GM23338 (cell line): ENCODE measurements at regions not wholly inside any gene's neighbourhood (a gene's known extent, or its start where the extent isn't known, plus 50 kb on each side); places are given as distances from the start of the nearest gene placed in this dataset.

Experiments used
- ATAC-seq: fragments of 200-7000 bp; cut with Tn5 transposase; 3 replicates; pipeline ENCODE4 v1.9.1; 2020
- DNase-seq: peaks from one replicate; pipeline ENCODE4 v3.0.0-alpha.2; 2015; ENCODE audit warnings: low spot score
- H2AFZ ChIP-seq: fragments of 200-600 bp; sonication (generic); 2 replicates; pipeline ENCODE4 v1.8.0; 2016; ENCODE audit warnings: antibody characterized with exemption, mild to moderate bottlenecking, moderate library complexity
- H3F3A ChIP-seq: fragments of 200-600 bp; sonication (generic); replicated peaks from 2 replicates; pipeline ENCODE4 v1.8.0; 2017; ENCODE audit warnings: antibody characterized with exemption, mixed run types, low read depth
- H3K27ac ChIP-seq: fragments of 200-600 bp; sonication (generic); 2 replicates; pipeline ENCODE4 v1.6.1; 2016; ENCODE audit warnings: low read depth
- H3K27me3 ChIP-seq: fragments of 200-600 bp; sonication (generic); 2 replicates; pipeline ENCODE4 v1.8.0; 2016; ENCODE audit warnings: mild to moderate bottlenecking, mixed run types, moderate library complexity; ENCODE audit not compliant: insufficient read depth
- H3K36me3 ChIP-seq: fragments of 200-600 bp; sonication (generic); 2 replicates; pipeline ENCODE4 v1.8.0; 2016; ENCODE audit warnings: mild to moderate bottlenecking; ENCODE audit not compliant: insufficient read depth
- H3K4me1 ChIP-seq: fragments of 200-600 bp; sonication (generic); 2 replicates; pipeline ENCODE4 v1.8.0; 2016; ENCODE audit warnings: mild to moderate bottlenecking, moderate library complexity; ENCODE audit not compliant: insufficient read depth
- H3K4me2 ChIP-seq: fragments of 200-600 bp; sonication (generic); 2 replicates; pipeline ENCODE4 v1.7.1; 2017; ENCODE audit warnings: mixed run types
- H3K4me3 ChIP-seq: fragments of 200-600 bp; sonication (generic); 2 replicates; pipeline ENCODE4 v1.6.1; 2016; ENCODE audit warnings: mixed run types
- H3K79me2 ChIP-seq: fragments of 200-600 bp; sonication (generic); replicated peaks from 2 replicates; pipeline ENCODE4 v1.8.0; 2017; ENCODE audit warnings: mild to moderate bottlenecking; ENCODE audit not compliant: insufficient read depth
- H3K9me2 ChIP-seq: fragments of 200-600 bp; sonication (generic); 2 replicates; pipeline ENCODE4 v1.8.0; 2017; ENCODE audit not compliant: insufficient read depth
- H4K20me1 ChIP-seq: fragments of 200-600 bp; sonication (generic); replicated peaks from 2 replicates; pipeline ENCODE4 v1.8.0; 2017; ENCODE audit warnings: mild to moderate bottlenecking; ENCODE audit not compliant: insufficient read depth
- H3K27ac Mint-ChIP-seq: 2 replicates; pipeline ENCODE4 v1.8.0; 2020; ENCODE audit warnings: inconsistent platforms, mild to moderate bottlenecking, moderate library complexity, mixed read lengths
- H3K27me3 Mint-ChIP-seq: 3 replicates; pipeline ENCODE4 v1.8.0; 2022; ENCODE audit warnings: low read depth, mild to moderate bottlenecking, moderate library complexity, mixed read lengths, inconsistent platforms; ENCODE audit not compliant: insufficient read depth, poor library complexity
- H3K36me3 Mint-ChIP-seq: 3 replicates; pipeline ENCODE4 v1.8.0; 2021; ENCODE audit warnings: low read depth, mild to moderate bottlenecking, inconsistent platforms, moderate library complexity, mixed read lengths
- H3K4me1 Mint-ChIP-seq: 3 replicates; pipeline ENCODE4 v1.8.0; 2020; ENCODE audit warnings: mild to moderate bottlenecking, inconsistent platforms, mixed read lengths
- H3K4me3 Mint-ChIP-seq: 3 replicates; pipeline ENCODE4 v1.8.0; 2021; ENCODE audit warnings: moderate library complexity, mild to moderate bottlenecking, inconsistent platforms, mixed read lengths
- H3K9me3 Mint-ChIP-seq: 3 replicates; pipeline ENCODE4 v1.8.0; 2020; ENCODE audit warnings: moderate library complexity, mild to moderate bottlenecking, inconsistent platforms, mixed read lengths
- CREB1 ChIP-seq: fragments of 250-450 bp; sonication (Bioruptor Pico); IDR thresholded peaks from 2 replicates; pipeline ENCODE4 v1.5.0; 2020; ENCODE audit warnings: low read depth, mild to moderate bottlenecking, moderate library complexity
- CTCF ChIP-seq, 2 experiments: fragments of 200-600 bp in 1 of 2; sonication (generic) in 1 of 2; conservative IDR thresholded peaks; 2 replicates each; pipeline versions ENCODE4 v1.5.1 to v1.6.1; 2016 to 2017; ENCODE audit warnings: antibody characterized with exemption in 2 of 2, low read depth in 2 of 2, mild to moderate bottlenecking in 2 of 2, moderate library complexity in 1 of 2
- ETS1 ChIP-seq: IDR thresholded peaks from 2 replicates; pipeline ENCODE4 v1.6.1; 2016; ENCODE audit warnings: antibody characterized with exemption
- EZH2 ChIP-seq: fragments of 200-600 bp; sonication (generic); IDR thresholded peaks from one replicate; pipeline ENCODE4 v1.8.0; 2017; ENCODE audit warnings: antibody characterized with exemption, mild to moderate bottlenecking, low read depth; ENCODE audit not compliant: unreplicated experiment
- EZH2phosphoT487 ChIP-seq: fragments of 200-600 bp; sonication (generic); IDR thresholded peaks from one replicate; pipeline ENCODE4 v1.8.1; 2018; ENCODE audit warnings: antibody characterized with exemption; ENCODE audit not compliant: unreplicated experiment
- JUNB ChIP-seq: IDR thresholded peaks from one replicate; pipeline ENCODE4 v1.6.1; 2016; ENCODE audit warnings: antibody characterized with exemption; ENCODE audit not compliant: unreplicated experiment
- NANOG ChIP-seq: IDR thresholded peaks from 2 replicates; pipeline ENCODE4 v1.6.1; 2016; ENCODE audit warnings: antibody characterized with exemption, borderline replicate concordance
- POLR2AphosphoS5 ChIP-seq: IDR thresholded peaks from 2 replicates; pipeline ENCODE4 v1.6.1; 2016; ENCODE audit warnings: antibody characterized with exemption, low read depth
- REST ChIP-seq: IDR thresholded peaks from one replicate; pipeline ENCODE4 v1.6.1; 2018; ENCODE audit warnings: antibody characterized with exemption; ENCODE audit not compliant: unreplicated experiment
- STAT1 ChIP-seq: IDR thresholded peaks from one replicate; pipeline ENCODE4 v1.6.1; 2016; ENCODE audit warnings: antibody characterized with exemption; ENCODE audit not compliant: unreplicated experiment
- ZNF114 ChIP-seq: fragments of 250-450 bp; sonication (Bioruptor Pico); IDR thresholded peaks from 2 replicates; pipeline ENCODE4 v1.5.0; 2020; ENCODE audit warnings: mild to moderate bottlenecking, moderate library complexity
- ZNF331 ChIP-seq: fragments of 250-450 bp; sonication (Bioruptor Pico); IDR thresholded peaks from 2 replicates; pipeline ENCODE4 v1.5.0; 2020; ENCODE audit warnings: low read depth, mild to moderate bottlenecking, moderate library complexity
- ZNF462 ChIP-seq: fragments of 250-450 bp; sonication (Bioruptor Pico); IDR thresholded peaks from 2 replicates; pipeline ENCODE4 v1.5.0; 2020; ENCODE audit warnings: mild to moderate bottlenecking, moderate library complexity

GRCh38 chr12:94707892-94708291 is 57.5 kb upstream of the TMCC3 start:
- Histone ChIP-seq H4K20me1 (no peaks in the 10 kb centered on the region), H3K27ac (no peak overlapping the region), H3F3A (no peaks in the 10 kb centered on the region), H3K4me3 (no peak overlapping the region), H2AFZ (no peak overlapping the region), H3K36me3 (no peaks in the 10 kb centered on the region), H3K79me2 (no peaks in the 10 kb centered on the region), H3K27me3 (no peaks in the 10 kb centered on the region), H3K4me1 (no peaks in the 10 kb centered on the region), H3K4me2 (no peak overlapping the region), H3K9me2 (0 out of 2 replicates have a peak, but pooled peaks cover 5% of the 10 kb centered on the region)
- Mint-ChIP-seq H3K4me3 (no peak overlapping the region), H3K9me3 (no peaks in the 10 kb centered on the region), H3K27ac (no peak overlapping the region), H3K36me3 (no peaks in the 10 kb centered on the region), H3K4me1 (no peaks in the 10 kb centered on the region; the same call in 1 of the 3 replicates), H3K27me3 (no peaks in the 10 kb centered on the region)
- TF ChIP-seq EZH2 (no peak), ZNF331 (CRISPR knock-in tag) (no peak), POLR2AphosphoS5 (no peak), ZNF114 (CRISPR knock-in tag) (no peak), CTCF (conservative IDR thresholded peaks at IDR 0.05; ENCODE audit: low read depth in 2 of 2) (no peak), NANOG (no peak), ETS1 (no peak), CREB1 (CRISPR knock-in tag) (no peak), STAT1 (no peak), ZNF462 (CRISPR knock-in tag) (no peak), JUNB (no peak), EZH2phosphoT487 (no peak), REST (no peak)
- DNase-seq (no peak), ATAC-seq (no peak)
